ENCODE measurements at regions not wholly inside any gene's neighbourhood (a gene's known extent, or its start where the extent isn't known, plus 50 kb on each side); places are given as distances from the start of the nearest gene placed in this dataset.

GRCh38 chr1:211206981-211207380 lies 52.2 kb upstream of the RCOR3 start:
- no peak for DNase-seq

GRCh38 chr1:211200311-211200710 lies 58.9 kb upstream of the RCOR3 start:
- no peak for DNase-seq

GRCh38 chr1:211198880-211199279 lies 60.3 kb upstream of the RCOR3 start:
- DNase-seq: peak; percentile 56

GRCh38 chr1:211198111-211198510 lies 61.1 kb upstream of the RCOR3 start:
- no peak for DNase-seq

GRCh38 chr1:211196880-211197279 lies 62.3 kb upstream of the RCOR3 start:
- no peak for DNase-seq

- DNase-seq: no peak
Observed at GRCh38 chr1:211194826-211195225, 60.9 kb upstream of the KCNH1 start.

- no peak for DNase-seq
Observed at GRCh38 chr1:211192227-211192626, 58.3 kb upstream of the KCNH1 start.

- peak; percentile 67 for DNase-seq
Observed at GRCh38 chr1:211188721-211189120, 54.8 kb upstream of the KCNH1 start.

GRCh38 chr1:211183747-211184313 lies 49.9 kb upstream of the KCNH1 start:
- no peak for DNase-seq

Data from RPMI8226 (cell line).